ENCODE measurements at regions not wholly inside any gene's neighbourhood (a gene's known extent, or its start where the extent isn't known, plus 50 kb on each side); places are given as distances from the start of the nearest gene placed in this dataset.

DNA sequence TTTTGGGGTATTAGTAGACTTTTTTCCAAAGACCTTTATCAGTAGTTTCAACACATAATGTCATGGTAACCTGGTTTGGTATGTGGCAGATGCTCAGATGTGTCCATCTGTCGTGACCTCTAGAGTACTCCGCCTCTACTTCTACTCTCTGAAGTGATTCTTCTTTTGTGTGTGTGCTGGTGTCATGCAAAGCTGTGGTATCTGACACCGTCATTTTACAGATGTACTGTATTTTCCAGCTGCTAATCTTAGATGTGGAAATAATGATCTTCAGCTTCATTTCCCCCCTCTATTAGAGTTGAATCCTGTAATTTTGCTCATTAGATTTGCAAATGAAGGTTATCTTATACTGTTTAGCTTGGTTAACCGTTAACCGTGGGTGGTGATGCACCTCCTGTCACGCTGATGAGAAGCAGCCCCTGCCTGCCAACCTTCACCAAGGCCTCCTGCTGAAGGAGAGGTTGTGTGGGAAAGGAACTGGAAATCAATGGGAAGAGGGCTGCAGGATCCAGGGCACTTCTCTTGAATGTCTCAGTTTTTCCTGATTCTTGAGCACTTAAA lies 222.4 kb upstream of the AMIGO2 start:
- H3K9me3 Mint-ChIP-seq: peaks cover 14 to 33% of the 10 kb centered on the region in 2 donors
- H3K27ac Mint-ChIP-seq: peak overlapping the region; percentile 84 to 89
- H3K4me1 Mint-ChIP-seq: peaks cover 68% of the 10 kb centered on the region
- peak overlapping the region; percentile 67 to 74 for H3K4me3 Mint-ChIP-seq
- no peak for DNase-seq
- H3K27me3 Mint-ChIP-seq: no peaks in the 10 kb centered on the region
- ATAC-seq: peak; percentile 90

DNA sequence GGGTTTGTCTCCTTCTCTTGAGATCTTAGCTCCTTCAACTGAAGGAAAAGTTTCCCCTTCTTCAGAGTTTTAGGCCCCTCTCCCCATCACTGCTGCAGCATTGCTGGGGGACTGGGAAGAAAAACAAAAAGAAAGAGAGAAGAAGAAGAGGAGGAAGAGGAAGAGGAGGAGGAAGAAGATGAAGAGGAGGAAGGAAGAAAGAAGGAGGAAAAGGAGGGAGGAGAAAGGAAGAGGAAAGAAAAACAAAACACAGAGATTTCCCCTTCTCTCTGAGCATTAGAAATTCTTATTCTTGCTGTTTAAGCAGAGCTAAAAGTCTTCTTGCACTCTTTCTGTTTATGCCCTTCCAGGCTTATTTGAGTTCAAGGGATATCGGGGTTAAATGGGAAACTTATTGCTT lies 219.8 kb upstream of the AMIGO2 start:
- no peaks in the 10 kb centered on the region for H3K27me3 Mint-ChIP-seq
- DNase-seq (no peak), ATAC-seq (no peak)
- peaks cover 4 to 22% of the 10 kb centered on the region in 2 donors for H3K9me3 Mint-ChIP-seq
- H3K4me1 Mint-ChIP-seq: peaks cover 78% of the 10 kb centered on the region
- peak overlapping the region; percentile 60 to 99 for H3K27ac Mint-ChIP-seq
- peak overlapping the region; percentile 38 to 57 for H3K4me3 Mint-ChIP-seq

DNA sequence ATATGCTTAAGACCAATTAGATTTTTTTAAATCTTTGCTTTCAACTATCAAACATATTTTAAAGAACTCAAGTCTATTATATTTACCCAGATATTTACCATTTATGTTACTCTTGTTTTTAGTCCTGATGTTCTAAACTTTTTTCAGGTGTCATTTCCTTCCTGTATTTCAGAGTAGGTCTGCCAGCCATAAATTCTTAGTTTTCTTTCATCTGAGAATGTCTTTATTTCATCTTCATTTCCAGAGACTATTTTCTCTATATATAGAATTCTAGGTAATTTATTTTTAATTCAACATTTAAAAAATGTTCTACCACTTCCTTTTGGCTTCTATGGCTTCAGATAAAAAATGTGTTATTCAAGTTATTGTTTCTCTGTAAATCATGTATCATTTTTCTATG lies 218.2 kb upstream of the AMIGO2 start:
- Mint-ChIP-seq H3K4me3 (peak overlapping the region in 1 of 2 donors; percentile 53), H3K27ac (peak overlapping the region; percentile 67 to 85), H3K4me1 (peaks cover 67% of the 10 kb centered on the region), H3K27me3 (no peaks in the 10 kb centered on the region), H3K9me3 (peaks cover 0 to 13% of the 10 kb centered on the region in 2 donors)
- DNase-seq (no peak), ATAC-seq (no peak)

DNA sequence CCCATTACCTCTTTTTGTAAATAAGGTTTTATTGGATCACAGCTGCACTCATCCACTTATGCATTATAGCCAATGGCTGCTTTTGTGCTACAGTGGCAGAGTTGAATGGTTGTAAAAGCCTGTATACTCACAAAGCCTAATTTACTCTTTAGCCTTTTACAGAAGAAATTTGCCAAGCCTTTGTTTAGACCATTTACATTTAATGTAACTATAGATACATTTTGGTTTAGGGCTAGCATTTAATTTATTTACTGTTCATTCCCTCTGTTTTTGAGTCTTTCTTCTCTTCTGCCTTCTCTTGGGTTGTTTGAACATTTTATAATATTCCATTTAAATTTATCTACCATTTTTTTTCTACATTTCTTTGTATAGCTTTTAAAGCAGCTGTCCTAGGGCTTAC lies 217.1 kb upstream of the AMIGO2 start:
- DNase-seq (no peak), ATAC-seq (no peak)
- Mint-ChIP-seq H3K4me3 (no peak overlapping the region), H3K4me1 (peaks cover 56% of the 10 kb centered on the region), H3K27me3 (no peaks in the 10 kb centered on the region), H3K9me3 (peaks cover 0 to 7% of the 10 kb centered on the region in 2 donors), H3K27ac (no peak overlapping the region)

DNA sequence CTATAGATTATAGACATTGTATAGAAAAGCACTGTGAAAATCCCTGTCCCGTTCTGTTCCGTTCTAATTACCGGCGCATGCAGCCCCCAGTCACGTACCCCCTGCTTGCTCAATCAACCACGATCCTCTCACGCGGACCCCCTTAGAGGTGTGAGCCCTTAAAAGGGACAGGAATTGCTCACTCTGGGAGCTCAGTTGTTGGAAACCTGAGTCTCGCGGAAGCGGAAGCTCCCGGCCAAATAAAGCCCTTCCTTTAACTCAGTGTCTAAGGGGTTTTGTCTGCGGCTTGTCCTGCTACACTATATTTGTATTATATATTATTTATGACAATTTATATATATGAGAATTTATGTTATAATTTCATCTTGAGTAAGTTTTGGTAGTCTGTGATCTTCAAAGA lies 213.6 kb upstream of the AMIGO2 start:
- no peak overlapping the region for H3K4me3 Mint-ChIP-seq
- H3K27ac Mint-ChIP-seq: no peak overlapping the region
- no peaks in the 10 kb centered on the region for H3K27me3 Mint-ChIP-seq
- no peak for DNase-seq
- H3K4me1 Mint-ChIP-seq: peaks cover 30% of the 10 kb centered on the region
- no peak for ATAC-seq
- H3K9me3 Mint-ChIP-seq: peaks cover 2 to 7% of the 10 kb centered on the region in 2 donors

DNA sequence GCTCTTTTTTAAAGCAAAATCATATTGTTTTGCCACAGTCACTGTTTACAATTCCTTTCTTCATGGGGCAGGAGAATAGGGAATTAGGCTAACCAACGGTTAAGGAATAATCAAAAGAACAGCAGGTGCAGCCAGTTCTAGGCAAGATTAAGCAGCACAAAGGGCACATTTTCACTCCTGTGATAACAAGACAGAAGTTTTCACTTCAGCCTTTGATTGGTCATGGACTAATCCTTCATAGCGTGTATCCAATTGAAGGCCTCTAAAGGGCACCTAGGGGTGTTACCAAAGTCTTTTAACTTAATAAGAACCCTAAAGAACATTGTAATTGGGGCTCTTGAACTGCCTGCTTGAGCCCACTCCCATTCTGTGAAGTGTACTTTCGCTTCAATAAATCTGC lies 206.9 kb upstream of the AMIGO2 start:
- peak overlapping the region in 1 of 2 donors; percentile 8 for H3K27ac Mint-ChIP-seq
- no peak overlapping the region for H3K4me3 Mint-ChIP-seq
- ATAC-seq: no peak
- no peaks in the 10 kb centered on the region for H3K27me3 Mint-ChIP-seq
- H3K4me1 Mint-ChIP-seq: peaks cover 23% of the 10 kb centered on the region
- no peak for DNase-seq
- H3K9me3 Mint-ChIP-seq: peaks cover 0 to 4% of the 10 kb centered on the region in 2 donors

Data from stimulated activated naive CD8-positive, alpha-beta T cell treated with anti-CD3 and anti-CD28 coated beads, Interleukin-15, amount 100 ng/mL, for 72 hours (primary cell).